GM19463 (cell line): ENCODE measurements at regions not wholly inside any gene's neighbourhood (a gene's known extent, or its start where the extent isn't known, plus 50 kb on each side); places are given as distances from the start of the nearest gene placed in this dataset.
"Not testable (repeated sequence)": the region's sequence is repeated elsewhere in the genome, so short reads cannot be mapped to it uniquely, and the experiment has no call there.

Experiments
- ATAC-seq: cut with Tn5 transposase; IDR thresholded peaks from one replicate; pipeline ENCODE4 v1.9.1; 2021; ENCODE audit warnings: mild to moderate bottlenecking, moderate library complexity; ENCODE audit not compliant: unreplicated experiment

DNA sequence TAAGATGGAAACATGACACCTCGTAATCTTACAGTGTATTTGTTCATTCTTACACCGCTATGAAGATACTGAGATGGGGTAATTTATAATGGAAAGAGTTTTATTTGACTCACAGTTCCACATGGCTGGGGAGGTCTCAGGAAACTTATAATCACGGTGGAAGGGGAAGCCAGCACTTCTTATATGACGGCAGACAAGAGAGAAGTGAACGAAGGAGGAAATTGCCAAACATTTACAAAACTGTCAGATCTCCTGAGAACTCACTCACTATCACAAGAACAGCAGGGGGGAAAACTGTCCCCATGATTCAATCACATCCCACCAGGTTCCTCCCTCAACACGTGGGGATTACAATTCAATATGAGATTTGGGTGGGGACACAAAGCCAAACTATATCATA lies 282.3 kb downstream of the HGF start:
- ATAC-seq: no peak

DNA sequence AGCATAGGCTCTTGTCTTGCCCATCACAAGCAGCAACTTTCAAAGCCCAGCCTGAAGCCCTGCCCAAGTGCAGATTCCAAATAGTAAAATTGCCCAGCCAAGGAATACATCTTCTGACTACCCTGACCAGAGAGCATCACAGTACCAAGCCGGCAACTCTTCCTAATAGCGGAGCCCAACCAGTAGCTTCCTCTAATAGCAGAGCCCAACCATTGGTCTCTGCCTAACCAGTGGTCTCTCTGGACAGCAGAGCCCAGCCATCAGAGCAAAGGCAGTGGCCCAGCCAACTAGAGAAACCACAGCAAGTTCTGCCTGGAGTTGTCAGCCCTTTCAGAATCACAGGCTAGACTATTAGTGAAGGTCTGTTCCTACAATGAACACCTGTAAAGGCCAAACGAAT lies 285.6 kb downstream of the HGF start:
- ATAC-seq: no peak

DNA sequence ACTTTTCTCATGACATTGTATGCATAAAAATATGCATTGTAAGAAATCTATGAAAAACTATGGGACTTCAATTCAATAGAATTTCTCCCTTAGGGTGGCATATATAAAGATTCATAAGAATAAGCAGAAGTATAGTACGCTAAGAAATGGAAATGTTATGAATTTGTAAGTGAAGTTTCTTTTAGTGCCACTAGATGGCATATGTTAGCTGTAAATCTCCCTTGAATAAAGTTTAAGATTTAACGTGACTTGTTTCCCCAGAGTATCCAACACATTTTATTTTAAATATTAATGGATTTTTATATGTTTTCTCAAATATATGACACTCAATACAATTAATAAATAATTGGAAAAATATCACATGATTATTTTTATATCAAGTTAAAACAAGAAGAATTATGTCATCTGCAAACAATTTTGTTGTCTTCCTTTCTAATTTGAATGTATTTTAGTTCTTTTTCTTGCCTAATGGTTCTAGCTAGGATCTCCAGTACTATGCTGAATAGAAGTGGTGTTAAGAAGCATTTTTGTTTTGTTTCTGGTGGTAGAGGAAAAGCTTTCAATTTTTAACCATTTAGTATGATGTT lies 287.2 kb downstream of the HGF start:
- ATAC-seq: no peak

DNA sequence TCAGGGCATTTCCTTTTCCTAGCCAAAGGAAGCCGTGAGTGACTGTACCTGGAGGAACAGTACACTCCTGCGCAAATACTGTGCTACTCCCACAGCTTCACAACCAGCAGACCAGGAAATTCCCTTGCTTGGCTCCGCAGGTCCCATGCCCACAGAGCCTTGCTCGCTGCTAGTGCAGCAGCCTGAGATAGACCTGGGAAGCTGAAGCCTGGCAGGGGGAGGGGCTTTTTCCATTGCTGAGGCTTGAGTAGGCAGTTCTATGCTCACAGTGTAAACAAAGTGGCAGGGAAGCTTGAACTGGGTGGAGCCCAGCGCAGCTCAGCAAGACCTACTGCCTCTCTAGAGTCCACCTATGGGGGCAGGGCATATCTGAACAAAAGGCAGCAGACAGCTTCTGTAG lies 291.2 kb downstream of the HGF start:
- no peak for ATAC-seq

DNA sequence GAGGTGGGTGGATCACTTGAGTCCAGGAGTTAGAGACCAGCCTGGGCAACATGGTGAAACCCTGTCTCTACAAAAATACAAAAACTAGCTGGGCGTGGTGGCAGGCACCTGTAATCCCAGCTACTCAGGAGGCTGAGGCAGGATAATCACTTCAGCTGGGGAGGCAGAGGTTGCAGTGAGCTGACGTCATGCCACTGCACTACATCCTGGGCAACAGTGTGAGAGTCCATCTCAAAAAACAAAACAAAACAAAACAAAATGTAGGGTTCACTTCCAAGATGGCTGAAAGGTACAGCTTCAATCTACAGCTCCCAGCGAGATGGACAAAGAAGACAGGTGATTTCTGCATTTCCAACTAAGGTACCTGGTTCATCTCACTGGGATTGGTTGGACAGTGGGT lies 291.6 kb downstream of the HGF start:
- ATAC-seq: not testable (repeated sequence)

DNA sequence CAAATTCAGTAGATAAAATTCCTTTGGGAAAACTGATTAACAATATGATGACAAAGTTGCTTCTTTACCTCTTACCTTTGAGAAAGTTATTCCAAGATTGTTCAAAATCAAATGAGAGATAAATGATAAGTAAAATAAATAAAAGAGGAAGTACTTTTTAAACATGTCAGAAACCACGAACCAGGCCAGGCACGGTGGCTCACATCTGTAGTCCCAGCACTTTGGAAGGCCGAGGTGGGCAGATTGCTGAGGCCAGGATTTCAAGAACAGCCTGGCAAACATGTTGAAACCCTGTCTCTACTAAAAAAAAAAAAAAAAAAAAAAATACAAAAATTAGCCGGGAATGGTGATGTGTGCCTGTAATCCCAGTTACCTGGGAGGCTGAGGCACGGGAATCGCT lies 296.6 kb downstream of the HGF start:
- no peak for ATAC-seq

DNA sequence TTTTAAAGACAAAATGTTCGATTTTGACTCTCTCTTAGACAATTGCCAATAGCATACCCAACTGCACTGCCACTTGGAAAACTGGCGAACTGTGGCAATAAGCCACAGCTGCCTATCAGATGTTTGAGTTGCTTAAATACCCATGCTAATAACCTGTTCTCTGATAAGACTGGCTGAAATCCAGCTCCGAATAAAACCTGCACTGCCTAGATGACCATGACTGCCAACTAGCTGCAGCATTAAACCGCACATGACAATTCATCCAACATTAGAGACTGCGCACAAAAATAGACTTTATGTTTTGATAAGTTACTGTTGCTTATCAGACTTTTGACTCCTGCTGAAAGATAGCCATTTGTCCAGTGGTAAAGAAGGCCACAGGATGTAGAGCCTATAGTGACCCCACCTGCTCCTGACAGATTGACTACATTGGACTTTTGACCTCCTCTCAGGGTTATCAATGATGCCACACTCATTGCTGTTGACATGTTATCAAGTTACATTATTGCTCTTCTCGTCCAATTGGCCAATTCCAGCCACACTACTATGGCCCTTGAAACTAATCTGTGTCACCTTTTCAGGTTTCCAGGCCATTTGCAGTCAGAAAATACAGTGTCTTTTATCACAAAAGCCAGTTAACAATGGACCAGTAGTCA lies 299.0 kb downstream of the HGF start:
- no peak for ATAC-seq

DNA sequence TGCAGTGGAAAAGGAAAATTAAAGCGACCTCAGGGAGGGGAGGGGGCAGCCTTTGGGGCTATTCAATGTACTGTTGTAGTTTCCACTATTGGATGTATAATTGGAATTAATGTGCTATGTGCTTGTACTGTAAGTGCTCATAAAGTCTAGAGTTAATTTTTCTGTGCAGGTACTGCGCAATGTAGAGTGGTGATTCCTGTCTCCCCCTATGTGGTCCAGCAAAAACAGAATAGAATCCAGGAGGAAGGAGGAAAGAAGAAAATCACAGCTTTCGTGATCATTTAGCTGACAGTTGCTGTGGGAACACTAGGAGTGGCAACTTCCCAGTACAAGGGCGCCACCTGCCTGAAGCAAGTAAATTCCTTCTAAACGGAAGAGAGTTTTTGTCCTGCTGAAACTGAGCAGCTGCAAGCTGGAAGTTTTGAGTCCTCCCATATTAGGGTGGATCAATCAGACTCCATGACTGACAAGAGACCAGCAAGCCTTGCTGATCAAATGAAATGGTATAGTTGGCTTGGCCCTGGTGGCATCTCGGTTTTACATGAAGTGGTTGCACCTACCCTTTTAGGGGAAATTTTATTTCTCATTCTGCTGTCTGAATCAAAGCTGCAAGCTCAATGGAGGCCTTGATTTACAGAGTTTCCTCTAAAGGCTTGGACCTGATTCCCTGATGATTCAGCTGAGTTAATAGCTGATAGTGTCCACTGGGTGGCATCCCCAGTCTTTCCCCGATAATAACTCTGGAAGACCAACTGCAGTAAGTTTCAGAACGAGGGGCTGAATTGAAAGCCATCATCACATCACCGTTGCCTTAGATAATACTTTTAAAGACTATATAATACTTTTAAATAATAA lies 299.8 kb downstream of the HGF start:
- peak; percentile 67 for ATAC-seq

DNA sequence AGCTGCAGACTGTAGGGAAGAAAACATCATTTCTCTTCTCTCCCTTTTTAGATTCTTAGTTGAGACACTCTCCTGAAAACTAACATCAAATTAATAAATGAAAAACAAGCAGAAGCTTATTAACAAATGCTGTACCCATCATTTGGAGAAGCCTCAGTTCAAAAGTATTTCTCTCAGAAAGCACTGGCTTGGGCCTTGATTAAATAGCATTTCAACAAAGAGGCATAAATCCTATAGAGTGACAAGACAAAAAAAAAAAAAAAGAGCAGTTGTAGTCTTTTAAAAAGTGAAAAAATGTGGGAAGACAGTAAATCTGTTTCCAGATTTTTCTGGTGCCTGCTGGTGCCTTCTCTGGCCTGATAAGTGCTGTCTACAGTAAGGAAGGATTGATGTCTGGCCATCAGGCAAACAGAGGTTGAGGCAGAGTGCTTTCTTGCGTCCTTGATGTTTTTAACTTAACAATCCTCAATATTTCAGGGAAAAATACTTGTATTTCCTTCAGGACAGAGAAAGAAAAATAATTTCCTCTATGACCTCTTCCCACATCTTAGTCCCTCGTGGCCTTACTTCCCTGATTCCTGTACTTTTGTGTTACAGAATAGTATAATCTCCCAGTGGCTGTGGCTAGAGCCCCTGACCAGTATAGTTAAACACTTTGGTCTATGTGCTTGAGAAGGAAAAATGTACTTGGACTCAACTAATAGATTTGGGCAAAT lies 300.5 kb downstream of the HGF start:
- ATAC-seq: no peak

DNA sequence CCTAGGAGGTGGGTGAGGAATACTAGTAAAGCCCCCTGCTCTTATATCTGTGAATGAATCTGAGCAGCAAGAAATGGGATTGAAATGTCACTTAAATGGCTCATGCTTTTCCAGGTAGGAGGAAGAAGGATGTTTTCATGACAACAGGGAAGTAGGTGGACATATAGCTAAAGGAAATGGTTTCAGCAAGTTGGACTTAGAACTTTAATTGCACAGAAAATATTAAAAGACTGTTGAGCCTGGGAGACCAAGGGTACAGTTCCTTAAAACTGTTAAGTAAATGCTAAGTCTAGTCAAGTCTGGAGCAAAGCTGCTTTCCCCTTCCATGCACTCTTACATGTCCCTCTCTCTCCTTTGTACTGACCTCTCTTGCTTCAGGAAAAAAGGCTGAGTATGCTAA lies 301.3 kb downstream of the HGF start:
- no peak for ATAC-seq

DNA sequence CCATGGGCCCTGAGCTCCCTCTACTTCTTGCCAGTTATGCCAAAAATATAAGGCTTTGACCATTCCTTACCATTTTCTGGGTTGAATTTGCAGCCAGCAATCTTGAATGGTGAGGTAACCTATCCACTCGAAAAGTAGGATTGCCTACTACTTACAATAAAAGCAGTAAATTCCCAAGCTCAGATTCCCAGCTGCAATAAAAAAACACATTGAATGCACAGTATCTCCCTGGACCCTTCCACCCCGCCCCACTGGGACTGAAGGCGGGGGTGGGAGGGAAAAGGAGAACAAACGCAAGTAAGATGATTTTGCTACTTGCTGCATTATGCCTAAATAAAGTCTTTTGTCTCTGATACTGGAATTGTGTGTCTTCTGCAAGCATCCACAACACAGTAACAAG lies 301.9 kb downstream of the HGF start:
- no peak for ATAC-seq

DNA sequence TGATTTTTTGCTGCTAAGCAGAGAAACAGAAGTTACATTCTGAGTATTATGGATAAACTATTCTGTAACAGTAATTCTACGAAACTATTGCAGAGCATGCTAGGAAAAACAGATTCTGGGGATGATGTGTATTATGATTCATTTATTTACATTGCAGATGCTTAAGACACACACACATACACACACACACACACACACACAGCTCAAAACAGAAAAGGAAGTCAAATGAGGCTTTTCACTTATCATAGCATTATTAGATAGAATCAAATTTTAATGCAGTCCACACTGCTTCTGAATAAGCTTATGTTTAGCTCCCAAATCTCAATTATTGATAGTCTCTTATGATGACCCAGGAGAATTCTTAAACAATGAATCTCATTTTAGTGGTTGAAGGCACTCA lies 307.2 kb downstream of the HGF start:
- no peak for ATAC-seq

DNA sequence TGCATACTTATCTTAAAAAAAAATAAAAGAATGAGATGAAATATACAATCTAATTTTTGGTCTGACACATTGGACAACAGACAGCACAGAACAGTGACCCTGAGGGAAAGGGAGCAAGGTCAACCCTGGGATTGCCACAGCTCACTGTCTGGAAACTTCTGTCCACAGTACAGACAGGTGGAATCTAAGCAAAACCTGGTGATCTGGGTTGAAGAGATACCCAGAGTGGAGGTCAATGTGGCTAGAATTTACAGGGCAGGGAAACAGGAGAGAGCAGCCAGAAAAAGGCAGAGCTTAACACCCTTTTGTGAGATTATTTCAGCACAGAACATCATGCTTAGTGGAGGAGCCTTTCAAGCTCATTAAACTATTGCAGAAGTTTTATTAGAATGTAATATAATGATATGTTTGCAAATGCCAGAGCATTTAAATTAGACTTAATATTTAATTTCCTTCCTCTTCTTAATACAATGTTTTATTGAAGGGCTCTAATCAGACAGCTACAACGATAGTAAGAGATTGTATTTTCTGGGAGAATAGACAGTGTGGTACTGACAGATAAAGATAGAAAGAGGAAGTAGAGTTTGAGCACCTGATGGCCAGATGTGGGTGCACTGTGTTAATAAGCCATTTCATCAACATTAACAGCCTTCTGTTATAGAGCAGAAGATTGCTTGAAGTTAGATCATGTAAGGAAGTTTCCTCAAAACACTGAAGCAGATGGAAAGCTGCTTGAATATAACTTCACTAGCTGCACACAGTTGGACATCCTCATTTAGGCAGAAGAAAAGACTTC lies 309.4 kb downstream of the HGF start:
- ATAC-seq: no peak

DNA sequence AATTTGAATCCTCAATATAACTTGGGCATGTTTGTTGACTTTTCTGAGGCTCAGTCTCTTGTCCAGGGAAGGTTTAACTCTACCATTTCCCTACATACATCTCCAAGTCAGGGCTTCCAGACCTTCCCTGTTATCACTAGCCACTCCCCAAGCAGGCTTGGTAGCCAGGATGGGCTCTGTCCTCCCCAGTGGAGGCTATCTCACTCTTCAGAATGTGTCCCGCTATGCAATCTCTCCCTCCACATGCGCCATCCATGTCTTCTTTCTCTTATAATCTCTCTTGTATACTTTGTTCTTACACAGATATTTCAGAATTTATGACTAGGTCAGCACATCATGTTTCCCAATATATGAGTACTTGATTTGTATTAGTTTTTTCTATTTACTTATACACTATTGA lies 310.4 kb downstream of the HGF start:
- no peak for ATAC-seq

DNA sequence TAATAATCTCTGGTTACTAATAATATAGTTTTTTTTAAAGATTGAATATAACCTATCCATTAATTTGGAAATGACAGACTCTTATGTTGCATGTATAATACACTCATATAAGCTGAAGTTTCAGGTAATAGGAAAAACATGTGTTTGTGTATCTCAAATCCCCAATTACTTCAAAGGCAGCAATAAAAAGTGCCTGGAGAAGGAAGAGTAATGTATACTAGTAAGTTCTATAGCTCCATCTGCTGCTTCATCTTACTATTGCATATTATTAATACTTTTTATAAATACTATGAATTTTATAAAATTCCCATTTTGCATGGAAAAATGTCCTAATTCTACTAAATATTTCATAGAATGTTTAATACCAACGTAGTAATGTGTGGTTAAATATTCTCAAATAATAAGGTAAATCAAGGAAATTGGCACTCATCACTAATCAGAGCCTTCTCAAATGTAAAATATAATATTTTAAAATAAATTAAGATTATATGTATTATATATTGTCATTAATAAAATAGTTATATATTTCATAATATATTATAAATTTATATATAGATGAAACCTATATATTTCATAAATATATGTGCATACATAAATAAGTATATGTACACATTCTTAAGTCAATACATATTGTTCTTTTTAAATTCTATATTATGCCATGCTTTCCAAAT lies 311.9 kb downstream of the HGF start:
- ATAC-seq: no peak

DNA sequence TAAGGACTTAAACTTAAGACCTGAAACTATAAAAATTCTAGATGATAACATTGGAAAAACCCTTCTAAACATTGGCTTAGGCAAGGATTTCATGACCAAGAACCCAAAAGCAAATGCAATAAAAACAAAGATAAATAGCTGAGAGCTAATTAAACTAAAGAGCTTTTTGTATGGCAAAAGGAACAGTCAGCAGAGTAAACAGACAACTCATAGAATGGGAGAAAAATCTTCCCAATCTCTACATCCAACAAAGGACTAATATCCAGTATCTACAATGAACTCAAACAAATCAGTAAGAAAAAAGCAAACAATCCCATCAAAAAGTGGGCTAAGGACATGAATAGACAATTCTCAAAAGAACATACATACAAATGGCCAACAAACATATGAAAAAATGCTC lies 316.1 kb downstream of the HGF start:
- not testable (repeated sequence) for ATAC-seq

DNA sequence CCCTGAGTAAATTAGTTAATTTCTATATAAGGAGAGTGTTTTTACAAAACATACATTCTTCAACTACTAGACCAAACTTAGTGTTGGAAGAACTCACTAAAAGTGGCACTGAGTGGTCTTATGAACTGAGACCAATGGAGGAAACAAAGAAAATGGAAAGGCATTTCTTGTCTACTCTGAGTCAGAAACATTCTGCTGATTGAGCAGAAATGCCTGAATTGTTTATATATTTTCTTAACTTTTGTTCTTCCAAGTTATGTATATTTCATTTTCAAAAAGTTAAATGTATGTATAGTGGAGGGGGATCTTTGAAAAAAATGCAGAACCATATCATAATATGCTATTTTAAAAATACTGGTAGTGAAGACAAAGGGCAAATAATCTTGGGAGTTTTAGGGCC lies 320.7 kb downstream of the HGF start:
- no peak for ATAC-seq

DNA sequence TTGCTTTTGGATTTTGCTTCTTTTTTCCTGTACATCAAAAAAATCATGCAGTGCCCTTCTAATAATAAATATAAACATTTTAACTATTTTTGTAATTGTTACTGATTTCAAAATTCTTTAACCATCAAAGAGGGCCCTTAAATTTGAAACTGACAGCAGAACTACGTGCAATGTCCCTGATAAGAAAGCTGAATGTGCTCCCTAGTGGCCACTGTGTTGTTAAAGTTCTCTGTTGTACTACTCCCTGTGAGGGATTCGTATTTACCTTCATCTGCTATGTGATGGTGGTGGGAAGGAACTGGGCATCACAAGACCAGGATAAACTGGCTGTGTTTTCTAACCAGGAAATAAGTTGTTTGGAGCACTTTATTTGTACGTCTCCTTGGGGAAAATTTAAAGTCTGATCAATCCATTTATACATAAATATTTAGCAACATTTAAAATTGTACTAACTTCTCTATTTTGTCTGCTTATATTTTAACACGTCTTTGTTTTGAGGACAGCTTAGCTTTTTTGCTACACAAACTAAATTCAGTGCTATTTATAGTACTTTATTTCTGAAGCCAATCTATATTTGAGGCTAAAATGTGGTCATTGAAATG lies 322.4 kb downstream of the HGF start:
- no peak for ATAC-seq

DNA sequence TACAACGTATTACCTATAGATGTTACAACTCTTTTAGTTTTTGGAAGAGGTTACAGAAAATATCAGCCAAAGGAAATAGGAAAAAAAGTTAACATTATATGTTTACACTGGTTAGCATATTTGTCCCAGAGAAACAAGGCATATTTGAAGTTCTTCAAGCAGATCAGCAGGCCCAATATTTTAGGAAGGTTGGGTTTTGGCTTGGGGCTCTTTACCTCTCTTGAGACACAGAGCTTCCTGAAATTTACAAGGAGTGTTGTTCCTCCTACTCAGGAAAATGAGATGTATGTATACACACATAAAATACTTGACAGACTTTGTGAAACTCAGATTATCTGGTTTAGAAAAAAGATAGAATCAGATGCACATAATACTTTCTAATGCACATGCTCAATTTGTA lies 323.6 kb downstream of the HGF start:
- ATAC-seq: no peak

DNA sequence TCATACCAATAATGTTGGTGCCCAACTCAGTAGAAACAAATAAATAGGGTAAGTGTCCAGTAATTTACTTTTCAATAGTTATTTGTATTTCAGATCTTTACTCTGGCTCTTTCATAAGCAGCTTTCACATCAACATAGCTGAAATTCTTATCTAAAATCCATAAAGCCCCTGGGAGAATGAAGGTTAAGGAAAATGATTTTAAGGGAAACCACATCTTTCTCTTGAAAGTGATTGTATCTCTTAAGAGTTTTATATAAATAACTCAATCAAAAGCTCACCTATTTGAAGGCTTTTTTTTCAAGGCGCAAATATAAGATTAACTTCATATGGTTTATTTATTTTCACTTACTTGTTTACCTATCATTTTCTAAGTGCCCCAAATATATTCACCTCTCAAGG lies 324.4 kb downstream of the HGF start:
- ATAC-seq: no peak
